ENCODE measurements at regions not wholly inside any gene's neighbourhood (a gene's known extent, or its start where the extent isn't known, plus 50 kb on each side); places are given as distances from the start of the nearest gene placed in this dataset.

DNA sequence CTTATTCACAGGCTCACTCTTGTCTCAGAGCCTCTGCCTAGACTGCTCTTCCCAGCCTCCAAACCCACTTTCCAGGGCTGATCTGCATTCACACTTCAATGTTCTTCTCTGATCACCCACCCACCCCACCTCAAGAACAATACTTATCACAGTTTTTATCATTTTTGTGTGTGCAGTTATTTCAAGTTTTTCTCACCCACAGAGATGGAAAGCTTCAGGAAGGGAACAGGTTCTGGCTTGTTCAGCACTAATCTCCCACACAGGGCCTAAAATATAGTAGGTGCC lies 160.9 kb downstream of the MRPL14 start:
- ChIA-PET POLR2A (no interaction called here), CTCF (no interaction called here)
- DNase-seq (ENCODE audit: low read depth, low spot score): no peak
- Histone ChIP-seq H3K9me1 (replicated peaks; ENCODE audit: control insufficient read depth, extremely low read depth, insufficient read depth, low read length) (no peaks in the 10 kb centered on the region), H3K9ac (replicated peaks; ENCODE audit: extremely low read depth, insufficient read depth, low read length) (no peak overlapping the region), H3K4me1 (ENCODE audit: control insufficient read depth, extremely low read depth, insufficient read depth, low read length) (no peaks in the 10 kb centered on the region), H3K9me3 (replicated peaks; ENCODE audit: control insufficient read depth, insufficient read depth, low read length) (no peaks in the 10 kb centered on the region), H3K4me3 (replicated peaks in 1 of 3; ENCODE audit: insufficient read depth in 1 of 3, low read depth in 1 of 3, low read length in 3 of 3) (no peak overlapping the region), H3K27ac (ENCODE audit: insufficient read depth, low read depth, low read length) (no peak overlapping the region), H3K79me2 (ENCODE audit: control insufficient read depth, insufficient read depth, low read length) (no peaks in the 10 kb centered on the region), H3K4me2 (ENCODE audit: insufficient read depth, low read length) (no peak overlapping the region), H2AFZ (ENCODE audit: low read depth, low read length) (no peak overlapping the region), H3K36me3 (ENCODE audit: control insufficient read depth in 2 of 2, extremely low read depth in 1 of 2, insufficient read depth in 2 of 2, low read length in 2 of 2) (no peaks in the 10 kb centered on the region), H3K27me3 (ENCODE audit: control insufficient read depth in 2 of 2, insufficient read depth in 2 of 2, low read length in 2 of 2) (peaks cover 8 to 13% of the 10 kb centered on the region in 2 experiments), H4K20me1 (replicated peaks; ENCODE audit: control insufficient read depth, extremely low read depth, insufficient read depth, low read length) (no peaks in the 10 kb centered on the region)
- dilution Hi-C loops (cut with MboI; ENCODE audit: extremely low pct_ligation_motif_present, low sequenced_read_pairs) (no loop called here), intact Hi-C loops (cut with micrococcal nuclease) (no loop called here)
- no peak for FAIRE-seq
- no TSS peak for BruUV-seq (replicated peaks)
- TF ChIP-seq POLR2AphosphoS5 (IDR thresholded peaks at IDR 0.05; ENCODE audit: insufficient read depth, low read depth, low read length) (no peak), MAX (IDR thresholded peaks at IDR 0.05; ENCODE audit: insufficient read depth, insufficient read length) (no peak), GATA2 (IDR thresholded peaks at IDR 0.05; ENCODE audit: insufficient read depth, insufficient read length, low read depth, low read length) (no peak), CTCF (IDR thresholded peaks at IDR 0.05; ENCODE audit: extremely low read depth in 1 of 2, insufficient read depth in 1 of 2, low read depth in 1 of 2, low read length in 2 of 2) (no peak), JUN (IDR thresholded peaks at IDR 0.05; ENCODE audit: borderline replicate concordance, insufficient read depth, insufficient read length, low read depth) (no peak), FOS (IDR thresholded peaks at IDR 0.05; ENCODE audit: borderline replicate concordance, insufficient read depth, low read length) (no peak), MYC (IDR thresholded peaks at IDR 0.05; ENCODE audit: low read depth, low read length) (no peak), EZH2 (IDR thresholded peaks at IDR 0.05; ENCODE audit: borderline replicate concordance, low read depth, low read length, severe bottlenecking) (no peak), POLR2A (IDR thresholded peaks at IDR 0.05; ENCODE audit: low read depth, low read length) (no peak)

Measured in endothelial cell of umbilical vein (primary cell).